NCI-H2196 treated with DMSO at 0.1 percent for 48 hours (cell line): ENCODE measurements at regions not wholly inside any gene's neighbourhood (a gene's known extent, or its start where the extent isn't known, plus 50 kb on each side); places are given as distances from the start of the nearest gene placed in this dataset.
"Not testable (repeated sequence)": the region's sequence is repeated elsewhere in the genome, so short reads cannot be mapped to it uniquely, and the experiment has no call there.

Experiments used
- DNase-seq: peaks from one replicate; lab custom pipeline; 2025; ENCODE audit not compliant: unreplicated experiment; lab: John Stamatoyannopoulos, UW

GRCh38 chr3:75388486-75389124 lies 275.5 kb upstream of the FRG2C start:
- DNase-seq, result not testable (repeated sequence)

- not testable (repeated sequence) for DNase-seq
Measured at GRCh38 chr3:75393288-75393694, 270.8 kb upstream of the FRG2C start.

DNA sequence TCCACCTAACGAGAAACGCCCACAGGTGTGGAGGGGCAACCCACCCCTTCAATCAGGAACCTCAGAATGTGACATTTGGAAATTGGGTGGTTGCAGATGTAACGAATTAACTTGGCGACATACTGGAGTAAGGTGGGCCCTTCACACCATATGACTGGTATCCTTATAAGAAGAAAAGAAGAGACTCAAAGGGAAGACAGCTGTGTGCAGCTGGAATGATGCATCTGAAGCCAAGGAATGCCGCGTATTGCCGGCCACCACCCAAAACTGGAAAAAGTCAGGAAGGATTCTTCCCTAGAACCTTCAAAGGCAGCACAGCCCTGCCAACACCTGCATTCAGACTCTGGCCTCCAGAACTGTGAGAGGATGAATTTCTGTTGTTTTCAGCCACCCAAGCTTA lies 270.0 kb upstream of the FRG2C start:
- DNase-seq, result not testable (repeated sequence)

- not testable (repeated sequence) for DNase-seq
Measured at GRCh38 chr3:75394562-75395360, 269.4 kb upstream of the FRG2C start.

DNA sequence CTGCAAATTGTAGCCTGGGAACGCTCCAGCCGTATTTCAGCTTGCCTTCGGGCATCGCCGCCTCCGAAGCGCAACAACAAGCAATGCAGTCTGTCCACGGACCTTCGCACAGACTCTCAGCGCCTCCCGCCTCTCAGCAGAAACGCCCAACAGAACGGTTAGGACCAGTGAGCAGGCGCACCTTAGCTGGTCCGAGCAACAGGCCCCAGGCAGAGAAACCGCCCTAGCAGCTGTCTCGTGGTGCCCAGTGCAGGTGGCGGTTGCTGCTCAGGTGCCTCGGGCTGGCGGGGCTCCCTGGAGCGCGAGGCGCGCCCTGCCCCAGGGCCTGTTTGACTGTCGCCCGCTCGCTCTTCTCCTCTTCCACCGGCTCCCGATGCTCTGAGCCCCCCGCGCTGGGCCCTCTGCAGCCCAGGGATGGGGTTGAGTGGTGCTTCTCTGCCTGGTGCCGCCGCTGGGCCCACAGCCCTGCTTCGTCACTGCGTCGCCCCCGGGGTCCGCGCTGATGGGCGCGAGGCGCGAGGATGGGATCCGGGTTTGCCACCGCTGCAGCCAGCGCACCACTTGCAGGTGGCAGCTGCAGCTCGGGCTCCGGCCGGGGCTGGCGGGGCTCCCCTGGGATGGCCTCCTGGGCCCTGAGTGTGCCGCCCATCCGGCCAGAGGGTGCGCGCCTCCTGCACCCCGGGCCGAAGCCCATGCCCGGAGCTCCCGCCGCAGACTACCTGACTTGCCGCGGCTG lies 268.4 kb upstream of the FRG2C start:
- DNase-seq, result no peak

GRCh38 chr3:75396316-75396802 lies 267.8 kb upstream of the FRG2C start:
- no peak for DNase-seq

DNA sequence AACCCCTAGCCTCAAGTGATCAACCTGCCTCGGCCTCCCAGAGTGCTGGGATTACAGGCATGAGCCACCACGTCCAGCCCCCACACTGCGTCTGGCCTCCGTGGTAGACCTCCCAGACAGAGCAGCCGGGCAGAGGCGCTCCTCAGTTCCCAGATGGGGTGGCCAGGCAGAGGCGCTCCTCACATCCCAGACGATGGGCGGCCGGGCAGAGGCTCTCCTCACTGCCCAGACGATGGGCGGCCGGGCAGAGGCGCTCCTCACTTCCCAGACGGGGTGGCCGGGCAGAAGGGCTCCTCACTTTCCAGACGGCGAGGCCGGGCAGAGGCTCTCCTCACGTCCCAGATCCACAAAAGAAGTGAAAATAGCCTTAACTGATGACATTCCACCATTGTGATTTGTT lies 266.6 kb upstream of the FRG2C start:
- not testable (repeated sequence) for DNase-seq

DNA sequence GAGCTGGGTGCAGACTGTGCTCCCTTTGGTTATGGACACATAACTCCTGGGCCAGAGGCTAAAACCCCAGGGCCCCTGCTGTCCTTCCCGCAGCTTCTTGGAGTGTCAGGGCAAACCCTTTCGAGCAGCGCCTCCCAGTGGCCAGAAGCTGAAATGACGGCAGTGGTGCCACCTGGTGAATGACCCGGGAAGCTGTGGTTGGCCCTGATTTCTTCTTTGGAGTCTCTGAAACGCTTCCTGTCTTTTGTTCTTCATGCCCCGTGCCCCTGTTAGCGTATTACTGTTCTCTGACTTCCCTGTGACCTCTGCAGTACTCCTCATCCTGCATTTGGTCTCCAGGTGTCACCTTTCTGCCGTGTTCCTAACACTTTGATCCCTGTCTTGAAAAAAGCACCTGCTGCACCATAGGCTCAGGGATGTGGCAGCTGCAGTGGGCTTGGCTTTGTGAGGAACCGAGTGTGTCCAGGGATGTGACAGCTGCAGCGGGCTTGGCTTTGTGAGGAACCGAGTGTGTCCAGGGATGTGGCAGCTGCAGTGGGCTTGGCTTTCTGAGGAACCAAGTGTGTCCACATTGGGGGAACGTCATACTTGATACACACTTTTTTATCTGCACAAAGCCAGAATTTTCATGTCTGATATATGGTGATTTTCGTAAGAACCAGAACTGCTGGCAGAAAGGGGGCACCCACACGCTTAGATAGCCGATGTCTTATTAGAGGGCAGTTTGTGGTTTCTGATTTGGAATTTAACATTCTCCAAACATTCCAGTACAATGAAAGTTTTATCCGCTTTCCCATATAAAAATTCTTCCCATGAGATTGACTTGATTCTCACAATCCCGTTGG lies 241.8 kb upstream of the FRG2C start:
- DNase-seq, result not testable (repeated sequence)

DNA sequence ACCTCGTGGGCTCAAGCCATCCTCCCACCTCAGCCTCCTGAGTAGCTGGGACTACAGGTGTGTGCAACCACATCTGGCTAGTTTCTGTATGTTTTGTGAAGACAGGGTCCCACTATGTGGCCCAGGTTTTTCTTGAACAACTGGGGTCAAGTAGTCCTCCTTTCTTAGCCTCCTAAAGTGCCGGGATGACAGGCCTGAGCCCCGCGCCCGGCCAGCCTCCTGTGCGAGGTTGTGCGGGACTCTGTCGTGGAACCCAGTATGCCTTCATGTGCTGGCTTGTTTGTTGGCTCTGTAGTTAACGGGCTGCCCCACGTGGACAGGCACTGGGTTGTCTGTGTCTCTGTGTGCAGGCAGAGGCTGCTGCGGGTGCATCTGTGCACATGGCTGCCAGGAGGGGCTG lies 238.7 kb upstream of the FRG2C start:
- not testable (repeated sequence) for DNase-seq

DNA sequence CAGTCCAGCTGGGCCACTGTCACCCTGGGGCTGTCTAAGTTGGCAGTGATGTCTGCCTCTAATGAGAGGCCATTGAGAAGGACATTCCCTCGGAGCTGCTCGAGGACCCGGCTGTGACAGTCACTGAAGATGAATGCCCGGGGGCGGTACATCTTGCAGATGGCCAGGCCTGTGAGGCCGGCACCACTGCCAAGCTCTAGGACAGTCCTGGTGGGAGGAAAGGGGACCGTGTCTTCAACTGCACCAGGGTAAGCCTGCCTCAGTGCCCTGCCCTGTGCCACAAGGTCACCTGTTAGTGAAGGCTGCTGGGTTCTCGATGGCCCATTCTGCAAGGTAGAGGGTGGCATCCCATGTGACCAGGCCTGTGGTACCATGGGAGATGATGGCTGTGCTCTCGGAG lies 236.6 kb upstream of the FRG2C start:
- not testable (repeated sequence) for DNase-seq

DNA sequence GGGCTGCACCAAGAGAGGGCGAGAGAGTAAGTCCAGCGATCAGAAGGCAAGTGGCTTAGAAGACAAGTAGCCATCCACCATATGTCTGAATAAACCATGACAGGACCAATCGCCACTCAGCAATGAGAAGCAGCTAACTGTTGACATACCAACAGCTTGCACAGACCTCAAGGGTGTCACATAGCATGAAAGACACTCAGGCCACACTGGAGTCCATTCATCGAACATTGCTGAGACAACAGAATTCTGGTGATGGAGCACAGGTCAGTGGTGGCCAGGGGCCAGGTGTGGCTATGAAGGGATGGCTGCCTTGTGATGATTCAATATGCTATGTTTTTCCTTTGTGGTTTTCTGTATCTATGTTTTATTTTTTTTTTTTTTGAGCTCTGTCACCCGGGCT lies 236.2 kb upstream of the FRG2C start:
- DNase-seq, result not testable (repeated sequence)

- peak; percentile 12 for DNase-seq
Measured at GRCh38 chr3:75429561-75430220, 234.4 kb upstream of the FRG2C start.

DNA sequence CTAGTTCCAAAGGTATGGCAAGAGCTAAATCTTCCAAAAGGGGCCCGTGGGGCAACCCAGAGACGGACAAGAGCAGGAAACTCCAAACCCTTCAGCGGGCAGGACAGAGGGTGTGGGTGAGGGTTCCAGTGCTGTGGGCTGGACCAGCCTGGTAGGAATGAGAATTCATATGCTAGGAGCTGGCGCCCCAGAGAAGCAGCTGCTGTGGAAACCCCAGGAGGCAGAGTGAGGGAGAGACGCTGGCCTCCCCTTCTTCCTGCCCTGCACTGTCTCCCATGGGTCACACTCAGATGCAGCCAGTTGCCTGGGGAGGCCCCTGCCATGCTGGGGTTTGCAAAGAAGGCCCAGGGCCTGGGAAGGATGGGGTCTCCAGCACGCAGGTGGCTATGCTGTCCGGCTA lies 233.7 kb upstream of the FRG2C start:
- DNase-seq, result not testable (repeated sequence)

- not testable (repeated sequence) for DNase-seq
Measured at GRCh38 chr3:75431120-75431519, 233.0 kb upstream of the FRG2C start.

DNA sequence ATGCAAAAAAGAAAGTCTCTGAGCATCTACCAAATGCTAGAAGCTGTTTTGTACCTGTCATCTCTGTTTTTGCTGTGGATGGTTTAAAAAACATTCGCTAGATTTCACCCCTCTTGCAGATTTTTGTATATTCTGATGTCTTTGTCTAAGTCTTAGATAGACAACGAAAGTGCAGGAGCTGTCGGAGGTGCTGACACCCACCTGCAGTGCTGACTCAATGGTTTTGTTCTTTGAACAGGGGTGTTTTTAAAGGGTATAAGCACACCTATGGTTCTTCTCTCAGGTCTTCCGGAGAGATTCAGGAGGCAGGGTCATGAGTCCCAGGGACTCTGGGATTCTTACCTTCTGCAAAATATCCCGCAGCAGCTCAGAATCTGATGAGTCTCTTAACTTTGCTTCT lies 231.7 kb upstream of the FRG2C start:
- not testable (repeated sequence) for DNase-seq

- DNase-seq, result not testable (repeated sequence)
Measured at GRCh38 chr3:75432885-75433284, 231.2 kb upstream of the FRG2C start.

DNA sequence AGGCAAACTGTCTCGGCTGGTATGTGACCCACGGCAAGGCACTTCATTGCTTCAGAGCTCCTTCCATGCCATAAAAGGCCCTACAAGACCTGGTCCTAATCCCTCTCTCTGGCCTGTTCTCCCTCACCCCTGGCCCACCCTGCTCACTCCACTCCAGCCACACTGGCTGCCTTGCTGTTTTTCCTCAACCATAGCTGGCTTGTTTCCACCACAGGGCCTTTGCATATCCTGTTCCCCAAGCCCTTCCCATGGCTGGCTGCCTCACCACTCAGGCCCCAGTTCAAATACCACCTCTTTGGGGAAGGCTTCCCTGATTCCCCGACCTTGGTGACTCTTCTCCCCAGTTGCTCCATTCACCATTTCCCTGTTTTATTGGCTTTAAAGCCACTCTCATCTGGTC lies 230.8 kb upstream of the FRG2C start:
- DNase-seq, result not testable (repeated sequence)

DNA sequence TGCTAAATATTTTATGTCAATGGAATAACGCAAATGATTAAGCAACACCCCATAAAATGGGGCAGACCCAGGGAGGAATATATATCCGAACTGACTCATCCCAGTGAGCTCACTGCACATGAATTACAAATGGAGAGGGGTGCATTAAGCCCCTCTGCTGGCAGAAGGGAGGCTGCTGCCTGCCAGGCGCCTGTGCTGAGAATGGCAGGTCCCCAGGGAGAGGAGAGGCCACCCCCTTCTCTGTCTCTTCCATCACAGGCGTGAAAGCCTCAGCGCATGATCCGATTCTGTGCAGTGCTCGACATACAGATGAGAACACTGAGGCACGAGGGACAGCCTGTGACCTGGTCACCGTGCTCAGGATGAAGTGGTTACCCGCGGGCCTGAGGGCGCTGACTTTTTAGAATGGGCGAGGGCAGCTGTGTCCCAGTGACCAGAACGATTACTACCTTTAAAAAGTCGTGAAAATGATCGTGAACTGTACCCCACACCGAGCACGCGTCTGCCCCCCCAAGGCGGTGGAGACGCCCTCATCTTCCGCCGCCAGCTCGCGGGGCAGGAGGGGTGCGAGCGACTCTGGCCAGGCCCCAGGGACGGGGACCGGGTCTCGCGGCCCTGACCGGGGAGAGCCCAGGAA lies 229.7 kb upstream of the FRG2C start:
- not testable (repeated sequence) for DNase-seq

- peak; percentile 85 for DNase-seq
Measured at GRCh38 chr3:75434913-75435793, 229.0 kb upstream of the FRG2C start.
